GM12891 (cell line): ENCODE measurements at regions not wholly inside any gene's neighbourhood (a gene's known extent, or its start where the extent isn't known, plus 50 kb on each side); places are given as distances from the start of the nearest gene placed in this dataset.

ENCODE experiments used
- POLR2A ChIP-seq: IDR thresholded peaks from 2 replicates; pipeline ENCODE4 v1.6.1; 2011; ENCODE audit warnings: low read depth, low read length, control low read depth
- POLR2AphosphoS5 ChIP-seq: IDR thresholded peaks from 2 replicates; pipeline ENCODE4 v1.6.1; 2011; ENCODE audit warnings: low read depth, low read length, control low read depth
- TAF1 ChIP-seq: IDR thresholded peaks from 2 replicates; pipeline ENCODE4 v1.6.1; 2011; ENCODE audit warnings: low read depth, low read length, control low read depth

DNA sequence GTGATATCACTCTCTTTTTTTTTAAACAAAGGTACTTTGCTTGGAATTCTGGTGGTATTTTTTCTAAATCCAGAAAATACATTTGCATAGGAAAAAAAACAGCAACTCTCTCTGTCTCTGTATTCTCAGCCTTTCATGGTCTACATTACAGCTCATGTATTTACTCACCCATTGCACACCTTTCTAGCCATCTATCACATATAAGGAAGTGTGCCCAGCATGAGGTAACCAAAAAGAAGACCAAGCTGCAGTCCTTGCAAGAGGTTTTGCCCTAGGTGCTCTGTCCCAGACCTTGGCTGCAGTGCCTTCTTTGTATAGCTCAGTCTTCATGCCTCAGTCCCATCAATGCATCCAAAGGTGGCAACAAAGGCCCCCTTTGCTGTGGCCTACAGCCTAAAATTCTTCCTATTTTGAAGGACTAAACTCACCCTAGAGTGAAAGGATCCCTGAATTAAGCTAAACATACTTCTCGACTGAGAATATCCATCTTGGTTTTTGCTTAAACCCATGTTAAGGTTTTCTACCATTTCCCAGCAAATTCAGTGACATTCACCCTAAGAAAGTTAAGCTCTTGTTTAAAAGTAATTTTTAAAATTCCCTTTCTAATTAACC, 446.4 kb downstream of the KIF4B start:
- TF ChIP-seq TAF1 (no peak), POLR2AphosphoS5 (no peak), POLR2A (no peak)
